SK-N-MC (cell line): ENCODE measurements at regions not wholly inside any gene's neighbourhood (a gene's known extent, or its start where the extent isn't known, plus 50 kb on each side); places are given as distances from the start of the nearest gene placed in this dataset.

Source experiments
- EZH2 ChIP-seq: fragments of 200-600 bp; sonication (generic); IDR thresholded peaks from one replicate; pipeline ENCODE4 v1.6.1; 2017; ENCODE audit warnings: antibody characterized with exemption
- POLR2AphosphoS5 ChIP-seq: IDR thresholded peaks from 2 replicates; pipeline ENCODE4 v1.6.1; 2012; ENCODE audit warnings: mild to moderate bottlenecking, low read depth, low read length, borderline replicate concordance

DNA sequence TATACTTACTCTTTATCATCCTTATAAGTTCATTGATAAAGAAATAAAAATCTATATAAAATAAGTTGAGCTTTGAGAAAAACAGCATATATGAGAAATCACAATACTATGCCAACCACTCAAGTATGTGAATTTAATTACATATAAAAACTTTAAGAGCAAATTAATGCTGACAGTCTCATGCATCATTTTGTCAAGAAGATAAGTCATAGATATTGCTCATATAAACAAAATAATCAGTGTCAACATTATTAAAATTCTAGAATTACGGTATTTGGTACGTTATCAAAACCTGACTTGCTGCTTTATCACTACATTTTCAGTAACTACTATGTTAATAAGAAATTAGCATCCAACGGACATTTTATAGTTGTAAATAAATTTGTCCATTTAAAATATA, 111.2 kb downstream of the FBXO8 start:
- TF ChIP-seq EZH2: no peak
- no peak for TF ChIP-seq POLR2AphosphoS5
